HepG2 (cell line): ENCODE measurements at regions not wholly inside any gene's neighbourhood (a gene's known extent, or its start where the extent isn't known, plus 50 kb on each side); places are given as distances from the start of the nearest gene placed in this dataset.

ENCODE experiments used
- HDAC1 ChIP-seq: sonication (generic); formaldehyde crosslinking; IDR thresholded peaks from 2 replicates; pipeline ENCODE4 v1.5.1; 2020; ENCODE audit warnings: mild to moderate bottlenecking, missing genetic modification reagents
- RARA ChIP-seq: IDR thresholded peaks from 2 replicates; pipeline ENCODE4 v1.6.1; 2016; ENCODE audit warnings: missing genetic modification reagents, missing compliant biosample characterization
- ZNF256 ChIP-seq: sonication (generic); formaldehyde crosslinking; conservative IDR thresholded peaks from 2 replicates; pipeline ENCODE4 v1.4.0; 2020; ENCODE audit warnings: missing genetic modification reagents
- TF ChIP-seq, protein P1 (sequence below): sonication (generic); formaldehyde crosslinking; IDR thresholded peaks from 2 replicates; pipeline ENCODE4 v1.4.0; 2020; ENCODE audit warnings: mild to moderate bottlenecking, missing genetic modification reagents
- TF ChIP-seq, protein P2 (sequence below): sonication (generic); formaldehyde crosslinking; IDR thresholded peaks from 2 replicates; pipeline ENCODE4 v1.4.0; 2020; ENCODE audit warnings: missing genetic modification reagents, mild to moderate bottlenecking, borderline replicate concordance
- TF ChIP-seq, protein P3 (sequence below): sonication (generic); formaldehyde crosslinking; IDR thresholded peaks from 2 replicates; pipeline ENCODE4 v1.4.0; 2020; ENCODE audit warnings: missing genetic modification reagents
- TF ChIP-seq, protein P4 (sequence below): sonication (generic); formaldehyde crosslinking; IDR thresholded peaks from 2 replicates; pipeline ENCODE4 v1.8.1; 2023; ENCODE audit warnings: mild to moderate bottlenecking, inconsistent platforms, moderate library complexity, missing genetic modification reagents, borderline replicate concordance

DNA sequence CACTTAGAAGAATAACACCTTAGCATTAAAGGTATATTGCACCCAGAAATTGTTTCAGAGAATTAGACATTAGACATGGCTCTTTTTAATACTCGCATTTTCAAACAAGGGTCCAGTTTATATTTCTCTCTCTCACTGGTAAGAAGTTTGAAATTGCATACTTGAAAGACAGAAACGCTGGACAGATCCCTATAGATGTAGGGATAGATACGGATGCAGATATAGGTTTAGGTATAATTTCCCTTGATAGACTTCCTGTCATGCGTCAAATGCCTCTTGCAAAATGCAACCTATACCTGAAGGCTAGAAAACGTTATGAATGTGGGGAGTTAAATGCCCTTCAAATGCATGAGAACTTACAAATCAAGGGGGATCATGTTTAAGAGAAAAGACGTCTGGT lies 99.4 kb upstream of the BCL6 start (continued):
- TF ChIP-seq, protein P1, sequence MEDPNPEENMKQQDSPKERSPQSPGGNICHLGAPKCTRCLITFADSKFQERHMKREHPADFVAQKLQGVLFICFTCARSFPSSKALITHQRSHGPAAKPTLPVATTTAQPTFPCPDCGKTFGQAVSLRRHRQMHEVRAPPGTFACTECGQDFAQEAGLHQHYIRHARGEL = no peak
- no peak for TF ChIP-seq ZNF256 (CRISPR knock-in tag)
- TF ChIP-seq, protein P2, sequence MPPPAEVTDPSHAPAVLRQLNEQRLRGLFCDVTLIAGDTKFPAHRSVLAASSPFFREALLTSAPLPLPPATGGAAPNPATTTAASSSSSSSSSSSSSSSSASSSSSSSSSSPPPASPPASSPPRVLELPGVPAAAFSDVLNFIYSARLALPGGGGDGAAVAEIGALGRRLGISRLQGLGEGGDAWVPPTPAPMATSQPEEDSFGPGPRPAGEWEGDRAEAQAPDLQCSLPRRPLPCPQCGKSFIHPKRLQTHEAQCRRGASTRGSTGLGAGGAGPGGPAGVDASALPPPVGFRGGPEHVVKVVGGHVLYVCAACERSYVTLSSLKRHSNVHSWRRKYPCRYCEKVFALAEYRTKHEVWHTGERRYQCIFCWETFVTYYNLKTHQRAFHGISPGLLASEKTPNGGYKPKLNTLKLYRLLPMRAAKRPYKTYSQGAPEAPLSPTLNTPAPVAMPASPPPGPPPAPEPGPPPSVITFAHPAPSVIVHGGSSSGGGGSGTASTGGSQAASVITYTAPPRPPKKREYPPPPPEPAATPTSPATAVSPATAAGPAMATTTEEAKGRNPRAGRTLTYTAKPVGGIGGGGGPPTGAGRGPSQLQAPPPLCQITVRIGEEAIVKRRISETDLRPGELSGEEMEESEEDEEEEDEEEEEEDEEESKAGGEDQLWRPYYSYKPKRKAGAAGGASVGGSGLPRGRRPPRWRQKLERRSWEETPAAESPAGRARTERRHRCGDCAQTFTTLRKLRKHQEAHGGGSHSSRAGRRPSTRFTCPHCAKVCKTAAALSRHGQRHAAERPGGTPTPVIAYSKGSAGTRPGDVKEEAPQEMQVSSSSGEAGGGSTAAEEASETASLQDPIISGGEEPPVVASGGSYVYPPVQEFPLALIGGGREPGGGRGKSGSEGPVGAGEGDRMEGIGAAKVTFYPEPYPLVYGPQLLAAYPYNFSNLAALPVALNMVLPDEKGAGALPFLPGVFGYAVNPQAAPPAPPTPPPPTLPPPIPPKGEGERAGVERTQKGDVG = no peak
- TF ChIP-seq, protein P3, sequence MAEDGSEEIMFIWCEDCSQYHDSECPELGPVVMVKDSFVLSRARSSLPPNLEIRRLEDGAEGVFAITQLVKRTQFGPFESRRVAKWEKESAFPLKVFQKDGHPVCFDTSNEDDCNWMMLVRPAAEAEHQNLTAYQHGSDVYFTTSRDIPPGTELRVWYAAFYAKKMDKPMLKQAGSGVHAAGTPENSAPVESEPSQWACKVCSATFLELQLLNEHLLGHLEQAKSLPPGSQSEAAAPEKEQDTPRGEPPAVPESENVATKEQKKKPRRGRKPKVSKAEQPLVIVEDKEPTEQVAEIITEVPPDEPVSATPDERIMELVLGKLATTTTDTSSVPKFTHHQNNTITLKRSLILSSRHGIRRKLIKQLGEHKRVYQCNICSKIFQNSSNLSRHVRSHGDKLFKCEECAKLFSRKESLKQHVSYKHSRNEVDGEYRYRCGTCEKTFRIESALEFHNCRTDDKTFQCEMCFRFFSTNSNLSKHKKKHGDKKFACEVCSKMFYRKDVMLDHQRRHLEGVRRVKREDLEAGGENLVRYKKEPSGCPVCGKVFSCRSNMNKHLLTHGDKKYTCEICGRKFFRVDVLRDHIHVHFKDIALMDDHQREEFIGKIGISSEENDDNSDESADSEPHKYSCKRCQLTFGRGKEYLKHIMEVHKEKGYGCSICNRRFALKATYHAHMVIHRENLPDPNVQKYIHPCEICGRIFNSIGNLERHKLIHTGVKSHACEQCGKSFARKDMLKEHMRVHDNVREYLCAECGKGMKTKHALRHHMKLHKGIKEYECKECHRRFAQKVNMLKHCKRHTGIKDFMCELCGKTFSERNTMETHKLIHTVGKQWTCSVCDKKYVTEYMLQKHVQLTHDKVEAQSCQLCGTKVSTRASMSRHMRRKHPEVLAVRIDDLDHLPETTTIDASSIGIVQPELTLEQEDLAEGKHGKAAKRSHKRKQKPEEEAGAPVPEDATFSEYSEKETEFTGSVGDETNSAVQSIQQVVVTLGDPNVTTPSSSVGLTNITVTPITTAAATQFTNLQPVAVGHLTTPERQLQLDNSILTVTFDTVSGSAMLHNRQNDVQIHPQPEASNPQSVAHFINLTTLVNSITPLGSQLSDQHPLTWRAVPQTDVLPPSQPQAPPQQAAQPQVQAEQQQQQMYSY = no peak
- no peak for TF ChIP-seq HDAC1 (CRISPR knock-in tag)
- no peak for TF ChIP-seq RARA (CRISPR knock-in tag)
- TF ChIP-seq, protein P4, sequence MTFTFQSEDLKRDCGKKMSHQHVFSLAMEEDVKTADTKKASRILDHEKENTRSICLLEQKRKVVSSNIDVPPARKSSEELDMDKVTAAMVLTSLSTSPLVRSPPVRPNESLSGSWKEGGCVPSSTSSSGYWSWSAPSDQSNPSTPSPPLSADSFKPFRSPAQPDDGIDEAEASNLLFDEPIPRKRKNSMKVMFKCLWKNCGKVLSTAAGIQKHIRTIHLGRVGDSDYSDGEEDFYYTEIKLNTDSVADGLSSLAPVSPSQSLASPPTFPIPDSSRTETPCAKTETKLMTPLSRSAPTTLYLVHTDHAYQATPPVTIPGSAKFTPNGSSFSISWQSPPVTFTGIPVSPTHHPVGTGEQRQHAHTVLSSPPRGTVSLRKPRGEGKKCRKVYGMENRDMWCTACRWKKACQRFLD (CRISPR knock-in tag) = no peak
